ENCODE measurements at regions not wholly inside any gene's neighbourhood (a gene's known extent, or its start where the extent isn't known, plus 50 kb on each side); places are given as distances from the start of the nearest gene placed in this dataset.

DNA sequence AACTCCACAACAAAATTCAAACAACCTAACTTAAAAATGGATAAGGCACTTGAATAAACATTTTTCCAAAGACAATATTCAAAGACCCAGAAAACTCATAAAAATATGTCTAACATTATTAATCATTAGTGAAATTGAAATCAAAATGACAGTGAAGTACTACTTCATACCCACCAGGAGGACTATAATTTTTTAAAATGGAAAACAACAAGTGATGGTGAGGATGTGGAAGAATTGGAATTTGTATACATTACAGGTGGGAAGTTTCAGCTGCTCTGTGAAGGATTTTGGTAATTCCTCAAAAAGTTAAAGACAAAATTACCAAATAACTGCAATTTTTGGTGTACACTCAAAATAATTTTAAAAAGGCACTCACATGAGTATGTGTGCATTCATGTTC is 920.0 kb downstream of the TDRD15 start:
- TF ChIP-seq, protein P1, sequence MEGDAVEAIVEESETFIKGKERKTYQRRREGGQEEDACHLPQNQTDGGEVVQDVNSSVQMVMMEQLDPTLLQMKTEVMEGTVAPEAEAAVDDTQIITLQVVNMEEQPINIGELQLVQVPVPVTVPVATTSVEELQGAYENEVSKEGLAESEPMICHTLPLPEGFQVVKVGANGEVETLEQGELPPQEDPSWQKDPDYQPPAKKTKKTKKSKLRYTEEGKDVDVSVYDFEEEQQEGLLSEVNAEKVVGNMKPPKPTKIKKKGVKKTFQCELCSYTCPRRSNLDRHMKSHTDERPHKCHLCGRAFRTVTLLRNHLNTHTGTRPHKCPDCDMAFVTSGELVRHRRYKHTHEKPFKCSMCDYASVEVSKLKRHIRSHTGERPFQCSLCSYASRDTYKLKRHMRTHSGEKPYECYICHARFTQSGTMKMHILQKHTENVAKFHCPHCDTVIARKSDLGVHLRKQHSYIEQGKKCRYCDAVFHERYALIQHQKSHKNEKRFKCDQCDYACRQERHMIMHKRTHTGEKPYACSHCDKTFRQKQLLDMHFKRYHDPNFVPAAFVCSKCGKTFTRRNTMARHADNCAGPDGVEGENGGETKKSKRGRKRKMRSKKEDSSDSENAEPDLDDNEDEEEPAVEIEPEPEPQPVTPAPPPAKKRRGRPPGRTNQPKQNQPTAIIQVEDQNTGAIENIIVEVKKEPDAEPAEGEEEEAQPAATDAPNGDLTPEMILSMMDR (IDR thresholded peaks at IDR 0.05): no peak
- TF ChIP-seq POLR2AphosphoS5 (IDR thresholded peaks at IDR 0.05; ENCODE audit: low read depth, low read length) (no peak), SIN3A (IDR thresholded peaks at IDR 0.05; ENCODE audit: borderline replicate concordance, insufficient read depth, low read depth, low read length) (no peak)
- TF ChIP-seq, protein P2, sequence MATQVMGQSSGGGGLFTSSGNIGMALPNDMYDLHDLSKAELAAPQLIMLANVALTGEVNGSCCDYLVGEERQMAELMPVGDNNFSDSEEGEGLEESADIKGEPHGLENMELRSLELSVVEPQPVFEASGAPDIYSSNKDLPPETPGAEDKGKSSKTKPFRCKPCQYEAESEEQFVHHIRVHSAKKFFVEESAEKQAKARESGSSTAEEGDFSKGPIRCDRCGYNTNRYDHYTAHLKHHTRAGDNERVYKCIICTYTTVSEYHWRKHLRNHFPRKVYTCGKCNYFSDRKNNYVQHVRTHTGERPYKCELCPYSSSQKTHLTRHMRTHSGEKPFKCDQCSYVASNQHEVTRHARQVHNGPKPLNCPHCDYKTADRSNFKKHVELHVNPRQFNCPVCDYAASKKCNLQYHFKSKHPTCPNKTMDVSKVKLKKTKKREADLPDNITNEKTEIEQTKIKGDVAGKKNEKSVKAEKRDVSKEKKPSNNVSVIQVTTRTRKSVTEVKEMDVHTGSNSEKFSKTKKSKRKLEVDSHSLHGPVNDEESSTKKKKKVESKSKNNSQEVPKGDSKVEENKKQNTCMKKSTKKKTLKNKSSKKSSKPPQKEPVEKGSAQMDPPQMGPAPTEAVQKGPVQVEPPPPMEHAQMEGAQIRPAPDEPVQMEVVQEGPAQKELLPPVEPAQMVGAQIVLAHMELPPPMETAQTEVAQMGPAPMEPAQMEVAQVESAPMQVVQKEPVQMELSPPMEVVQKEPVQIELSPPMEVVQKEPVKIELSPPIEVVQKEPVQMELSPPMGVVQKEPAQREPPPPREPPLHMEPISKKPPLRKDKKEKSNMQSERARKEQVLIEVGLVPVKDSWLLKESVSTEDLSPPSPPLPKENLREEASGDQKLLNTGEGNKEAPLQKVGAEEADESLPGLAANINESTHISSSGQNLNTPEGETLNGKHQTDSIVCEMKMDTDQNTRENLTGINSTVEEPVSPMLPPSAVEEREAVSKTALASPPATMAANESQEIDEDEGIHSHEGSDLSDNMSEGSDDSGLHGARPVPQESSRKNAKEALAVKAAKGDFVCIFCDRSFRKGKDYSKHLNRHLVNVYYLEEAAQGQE (IDR thresholded peaks at IDR 0.05; ENCODE audit: insufficient read depth in 1 of 2, low read depth in 2 of 2, low read length in 1 of 2): no peak

Measured in Panc1 (cell line).